HUES6 (cell line): ENCODE measurements at regions not wholly inside any gene's neighbourhood (a gene's known extent, or its start where the extent isn't known, plus 50 kb on each side); places are given as distances from the start of the nearest gene placed in this dataset.

Source experiments
- H3K27ac ChIP-seq: 2 replicates; pipeline ENCODE4 v1.7.0; 2013; ENCODE audit warnings: low read depth, mild to moderate bottlenecking, low read length, inconsistent platforms
- H3K27me3 ChIP-seq: 2 replicates; pipeline ENCODE4 v1.6.1; 2013; ENCODE audit warnings: low read length; ENCODE audit not compliant: control insufficient read depth, insufficient read depth
- H3K36me3 ChIP-seq: 2 replicates; pipeline ENCODE4 v1.6.1; 2013; ENCODE audit warnings: low read length; ENCODE audit not compliant: control insufficient read depth, insufficient read depth
- H3K4me1 ChIP-seq: 2 replicates; pipeline ENCODE4 v1.6.1; 2013; ENCODE audit warnings: low read length; ENCODE audit not compliant: control insufficient read depth, insufficient read depth
- H3K4me3 ChIP-seq: 2 replicates; pipeline ENCODE4 v1.5.1; 2013; ENCODE audit warnings: low read depth, low read length
- H3K9ac ChIP-seq: one replicate; pipeline ENCODE4 v1.6.1; 2013; ENCODE audit warnings: mild to moderate bottlenecking, low read length
- H3K9me3 ChIP-seq: 2 replicates; pipeline ENCODE4 v1.6.1; 2013; ENCODE audit warnings: low read depth, low read length; ENCODE audit not compliant: control insufficient read depth, insufficient read depth

- Histone ChIP-seq H3K4me3 (no peak overlapping the region), H3K4me1 (no peaks in the 10 kb centered on the region), H3K27me3 (no peaks in the 10 kb centered on the region), H3K36me3 (no peaks in the 10 kb centered on the region), H3K9me3 (no peaks in the 10 kb centered on the region), H3K27ac (no peak overlapping the region), H3K9ac (no peak overlapping the region)
Measured at GRCh38 chr14:28284546-28285300, 481.9 kb upstream of the FOXG1 start.

DNA sequence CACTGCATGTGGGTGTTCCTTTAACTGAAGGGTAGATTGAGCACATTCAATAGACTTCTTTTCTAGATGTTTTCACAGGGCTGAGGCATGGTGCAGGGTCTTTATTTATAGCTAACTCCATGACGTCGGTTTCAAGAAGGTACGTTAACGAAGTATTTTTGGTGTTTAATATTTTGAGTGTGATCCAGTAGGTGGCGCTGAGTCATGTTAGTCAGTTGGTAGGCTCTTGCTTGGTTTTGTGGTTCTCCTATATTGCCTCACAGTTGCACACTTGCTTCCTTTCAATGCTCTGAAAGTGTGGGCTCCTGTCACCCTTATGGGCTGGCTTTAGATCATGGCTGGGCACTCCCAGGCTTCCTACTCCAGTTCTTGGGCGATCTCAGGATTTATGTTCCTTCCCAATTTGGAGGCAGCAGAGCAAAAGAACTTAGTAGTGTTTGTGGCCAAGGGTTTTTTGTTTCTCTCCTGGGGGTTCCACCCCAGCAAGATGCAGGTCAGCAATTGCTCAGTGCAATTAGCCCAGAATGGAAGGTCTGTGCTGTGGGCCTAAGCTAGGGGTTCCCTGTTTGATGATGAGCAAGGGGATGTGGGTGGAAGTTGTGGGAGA is 471.6 kb upstream of the FOXG1 start:
- Histone ChIP-seq H3K27ac (no peak overlapping the region), H3K9ac (no peak overlapping the region), H3K36me3 (no peaks in the 10 kb centered on the region), H3K4me1 (no peaks in the 10 kb centered on the region), H3K4me3 (no peak overlapping the region), H3K27me3 (no peaks in the 10 kb centered on the region), H3K9me3 (no peaks in the 10 kb centered on the region; the same call in 1 of the 2 replicates)

GRCh38 chr14:28297559-28297958 is 469.0 kb upstream of the FOXG1 start:
- Histone ChIP-seq H3K9me3 (no peaks in the 10 kb centered on the region; the same call in 1 of the 2 replicates), H3K9ac (no peak overlapping the region), H3K27ac (no peak overlapping the region), H3K27me3 (no peaks in the 10 kb centered on the region), H3K4me3 (no peak overlapping the region), H3K4me1 (no peaks in the 10 kb centered on the region), H3K36me3 (no peaks in the 10 kb centered on the region)

GRCh38 chr14:28298156-28298555 is 468.4 kb upstream of the FOXG1 start:
- H3K9ac ChIP-seq = no peak overlapping the region
- H3K27me3 ChIP-seq = no peaks in the 10 kb centered on the region
- no peaks in the 10 kb centered on the region for H3K36me3 ChIP-seq
- no peaks in the 10 kb centered on the region for H3K4me1 ChIP-seq
- no peak overlapping the region for H3K27ac ChIP-seq
- H3K9me3 ChIP-seq = no peaks in the 10 kb centered on the region; the same call in 1 of the 2 replicates
- no peak overlapping the region for H3K4me3 ChIP-seq

GRCh38 chr14:28299227-28299626 is 467.4 kb upstream of the FOXG1 start:
- Histone ChIP-seq H3K9ac (no peak overlapping the region), H3K36me3 (no peaks in the 10 kb centered on the region), H3K4me3 (no peak overlapping the region), H3K4me1 (no peaks in the 10 kb centered on the region), H3K9me3 (no peaks in the 10 kb centered on the region; the same call in 1 of the 2 replicates), H3K27ac (no peak overlapping the region), H3K27me3 (no peaks in the 10 kb centered on the region)

- Histone ChIP-seq H3K4me1 (no peaks in the 10 kb centered on the region), H3K9me3 (no peaks in the 10 kb centered on the region; the same call in 1 of the 2 replicates), H3K27me3 (no peaks in the 10 kb centered on the region), H3K4me3 (no peak overlapping the region), H3K9ac (no peak overlapping the region), H3K36me3 (no peaks in the 10 kb centered on the region), H3K27ac (no peak overlapping the region)
Measured at GRCh38 chr14:28300356-28300755, 466.2 kb upstream of the FOXG1 start.

DNA sequence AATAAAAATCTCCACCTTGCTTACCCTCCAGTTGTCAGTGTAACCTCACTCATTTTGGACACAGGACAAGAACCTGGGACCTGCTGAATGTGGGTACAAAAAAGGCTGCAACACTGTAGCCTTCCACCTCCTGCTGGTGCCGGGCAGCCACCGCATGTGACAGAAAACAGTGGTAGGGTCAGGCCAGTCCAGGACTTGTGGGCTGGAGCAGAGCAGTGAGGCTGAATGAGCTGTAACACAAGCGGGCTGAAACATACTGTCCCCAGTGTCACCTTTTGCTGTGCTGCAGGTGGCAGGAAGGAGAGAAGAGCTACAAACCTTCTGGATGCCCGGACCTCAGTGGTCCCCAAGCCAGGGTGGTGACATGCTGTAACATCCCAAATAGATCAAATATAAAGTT is 465.4 kb upstream of the FOXG1 start:
- Histone ChIP-seq H3K9ac (no peak overlapping the region), H3K27me3 (no peaks in the 10 kb centered on the region), H3K4me1 (no peaks in the 10 kb centered on the region), H3K4me3 (no peak overlapping the region), H3K9me3 (no peaks in the 10 kb centered on the region; the same call in 1 of the 2 replicates), H3K27ac (no peak overlapping the region), H3K36me3 (no peaks in the 10 kb centered on the region)

DNA sequence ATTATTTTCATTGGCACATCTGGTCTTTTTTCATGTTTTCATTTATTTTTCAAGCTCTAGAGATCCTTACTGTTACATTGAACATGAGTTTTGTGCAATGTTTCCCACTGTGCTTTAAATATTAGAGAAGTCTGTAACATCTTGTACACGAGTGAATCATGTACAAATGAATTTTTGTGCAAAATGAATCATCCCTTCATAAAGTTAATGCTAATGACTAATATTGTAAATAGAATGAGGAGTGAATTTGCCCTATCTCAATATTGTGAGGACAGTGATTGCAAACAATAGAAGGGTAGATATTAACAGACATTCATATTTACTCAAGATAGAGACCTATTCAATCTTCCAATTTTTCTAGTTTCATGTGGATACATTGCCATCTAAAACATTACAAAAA is 463.3 kb upstream of the FOXG1 start:
- Histone ChIP-seq H3K27ac (no peak overlapping the region), H3K4me1 (no peaks in the 10 kb centered on the region), H3K9ac (no peak overlapping the region), H3K4me3 (no peak overlapping the region), H3K36me3 (no peaks in the 10 kb centered on the region), H3K9me3 (no peaks in the 10 kb centered on the region; the same call in 1 of the 2 replicates), H3K27me3 (no peaks in the 10 kb centered on the region)

DNA sequence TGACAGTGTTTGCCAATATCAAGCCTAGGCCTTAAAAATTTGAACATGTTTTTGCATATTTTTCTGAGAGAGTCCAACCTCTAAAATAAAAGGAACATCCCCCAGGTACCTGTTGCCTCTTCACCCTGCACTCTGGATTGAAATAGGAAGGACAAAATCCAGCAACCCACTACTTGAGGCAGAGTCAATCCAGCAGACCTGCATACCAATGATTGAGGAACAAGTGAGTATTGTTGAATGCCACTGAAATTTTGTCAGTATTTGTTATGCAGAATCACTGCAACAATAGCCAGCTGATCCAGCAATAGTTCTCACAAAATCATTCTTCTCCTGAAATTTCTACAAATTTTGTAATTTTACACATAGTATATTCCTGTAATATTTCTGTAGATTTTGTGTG is 460.6 kb upstream of the FOXG1 start:
- H3K9ac ChIP-seq = no peak overlapping the region
- no peaks in the 10 kb centered on the region for H3K27me3 ChIP-seq
- H3K9me3 ChIP-seq = no peaks in the 10 kb centered on the region
- H3K36me3 ChIP-seq = no peaks in the 10 kb centered on the region
- H3K4me3 ChIP-seq = no peak overlapping the region
- H3K4me1 ChIP-seq = no peaks in the 10 kb centered on the region
- H3K27ac ChIP-seq = no peak overlapping the region

GRCh38 chr14:28307506-28307905 is 459.1 kb upstream of the FOXG1 start:
- no peaks in the 10 kb centered on the region for H3K4me1 ChIP-seq
- no peak overlapping the region for H3K27ac ChIP-seq
- no peak overlapping the region for H3K9ac ChIP-seq
- no peak overlapping the region for H3K4me3 ChIP-seq
- no peaks in the 10 kb centered on the region for H3K36me3 ChIP-seq
- no peaks in the 10 kb centered on the region for H3K9me3 ChIP-seq
- H3K27me3 ChIP-seq = no peaks in the 10 kb centered on the region

GRCh38 chr14:28308734-28309133 is 457.9 kb upstream of the FOXG1 start:
- Histone ChIP-seq H3K27ac (no peak overlapping the region), H3K36me3 (no peaks in the 10 kb centered on the region), H3K9ac (no peak overlapping the region), H3K4me3 (no peak overlapping the region), H3K9me3 (no peaks in the 10 kb centered on the region), H3K27me3 (no peaks in the 10 kb centered on the region), H3K4me1 (no peaks in the 10 kb centered on the region)
